OCI-LY3 (cell line): ENCODE measurements at regions not wholly inside any gene's neighbourhood (a gene's known extent, or its start where the extent isn't known, plus 50 kb on each side); places are given as distances from the start of the nearest gene placed in this dataset.

Source experiments
- H2AFZ ChIP-seq: fragments of 200-600, 300-600 bp; shearing (Covaris generic); 2 replicates; pipeline ENCODE4 v1.6.0; 2014; ENCODE audit warnings: antibody characterized with exemption, low read depth, low read length
- H3K27ac ChIP-seq: fragments of 200-600, 300-600 bp; sonication (generic); 2 replicates; pipeline ENCODE4 v1.5.1; 2014; ENCODE audit warnings: mild to moderate bottlenecking, low read length, moderate library complexity, mixed read lengths
- H3K27me3 ChIP-seq: fragments of 200-600, 300-600 bp; sonication (generic); 2 replicates; pipeline ENCODE4 v1.6.1; 2014; ENCODE audit warnings: low read depth, low read length, mixed read lengths
- H3K36me3 ChIP-seq: fragments of 200-600, 300-600 bp; sonication (generic); replicated peaks from 2 replicates; pipeline ENCODE3; 2014; ENCODE audit warnings: low read depth, low read length, mixed read lengths
- H3K4me1 ChIP-seq: fragments of 300-600, 200-600 bp; sonication (generic); 2 replicates; pipeline ENCODE4 v1.6.1; 2014; ENCODE audit warnings: low read length, mixed read lengths
- H3K4me2 ChIP-seq: fragments of 200-600, 300-600 bp; sonication (generic); 2 replicates; pipeline ENCODE4 v1.6.1; 2014; ENCODE audit warnings: low read length, mixed read lengths
- H3K4me3 ChIP-seq: fragments of 300-600, 200-600 bp; sonication (generic); 2 replicates; pipeline ENCODE4 v1.5.1; 2014; ENCODE audit warnings: antibody characterized with exemption, mild to moderate bottlenecking, low read length, moderate library complexity
- H3K79me2 ChIP-seq: fragments of 300-600, 200-600 bp; shearing (Covaris generic); 2 replicates; pipeline ENCODE4 v1.6.1; 2014; ENCODE audit warnings: mild to moderate bottlenecking, low read length, mixed read lengths
- H3K9ac ChIP-seq: fragments of 300-600, 200-600 bp; shearing (Covaris generic); 2 replicates; pipeline ENCODE4 v1.6.0; 2014; ENCODE audit warnings: mild to moderate bottlenecking, low read length, moderate library complexity
- H3K9me3 ChIP-seq: fragments of 200-600, 300-600 bp; shearing (Covaris generic); 2 replicates; pipeline ENCODE4 v1.6.1; 2014; ENCODE audit warnings: low read length, mixed read lengths; ENCODE audit not compliant: insufficient read depth
- H4K20me1 ChIP-seq: fragments of 200-600, 300-600 bp; sonication (generic); 2 replicates; pipeline ENCODE4 v1.6.1; 2016; ENCODE audit warnings: low read length, mixed read lengths; ENCODE audit not compliant: insufficient read depth
- CTCF ChIP-seq: fragments of 200-600, 300-600 bp; sonication (generic); IDR thresholded peaks from 2 replicates; pipeline ENCODE4 v1.5.1; 2014; ENCODE audit warnings: antibody characterized with exemption, low read length, low read depth
- EZH2phosphoT487 ChIP-seq: fragments of 200-600 bp; shearing (Covaris generic); IDR thresholded peaks from 2 replicates; pipeline ENCODE4 v1.6.1; 2018; ENCODE audit warnings: antibody characterized with exemption, mixed run types, low read depth

GRCh38 chr1:5670590-5671350, 321.5 kb downstream of the NPHP4 start:
- Histone ChIP-seq H3K4me1 (no peaks in the 10 kb centered on the region), H2AFZ (no peak overlapping the region), H3K4me3 (no peak overlapping the region), H3K9me3 (no peaks in the 10 kb centered on the region), H3K9ac (no peak overlapping the region), H3K79me2 (no peaks in the 10 kb centered on the region), H4K20me1 (no peaks in the 10 kb centered on the region), H3K36me3 (no peaks in the 10 kb centered on the region), H3K4me2 (no peak overlapping the region), H3K27me3 (no peaks in the 10 kb centered on the region), H3K27ac (no peak overlapping the region)
- no peak for TF ChIP-seq CTCF

GRCh38 chr1:5667513-5668325, 324.5 kb downstream of the NPHP4 start:
- no peak overlapping the region for H2AFZ ChIP-seq
- no peak overlapping the region for H3K9ac ChIP-seq
- H3K36me3 ChIP-seq: no peaks in the 10 kb centered on the region
- H3K27ac ChIP-seq: no peak overlapping the region
- no peaks in the 10 kb centered on the region for H4K20me1 ChIP-seq
- no peaks in the 10 kb centered on the region for H3K27me3 ChIP-seq
- H3K4me3 ChIP-seq: no peak overlapping the region
- no peaks in the 10 kb centered on the region for H3K4me1 ChIP-seq
- TF ChIP-seq EZH2phosphoT487: no peak
- no peak for TF ChIP-seq CTCF
- H3K4me2 ChIP-seq: no peak overlapping the region
- H3K9me3 ChIP-seq: no peaks in the 10 kb centered on the region
- no peaks in the 10 kb centered on the region for H3K79me2 ChIP-seq

DNA sequence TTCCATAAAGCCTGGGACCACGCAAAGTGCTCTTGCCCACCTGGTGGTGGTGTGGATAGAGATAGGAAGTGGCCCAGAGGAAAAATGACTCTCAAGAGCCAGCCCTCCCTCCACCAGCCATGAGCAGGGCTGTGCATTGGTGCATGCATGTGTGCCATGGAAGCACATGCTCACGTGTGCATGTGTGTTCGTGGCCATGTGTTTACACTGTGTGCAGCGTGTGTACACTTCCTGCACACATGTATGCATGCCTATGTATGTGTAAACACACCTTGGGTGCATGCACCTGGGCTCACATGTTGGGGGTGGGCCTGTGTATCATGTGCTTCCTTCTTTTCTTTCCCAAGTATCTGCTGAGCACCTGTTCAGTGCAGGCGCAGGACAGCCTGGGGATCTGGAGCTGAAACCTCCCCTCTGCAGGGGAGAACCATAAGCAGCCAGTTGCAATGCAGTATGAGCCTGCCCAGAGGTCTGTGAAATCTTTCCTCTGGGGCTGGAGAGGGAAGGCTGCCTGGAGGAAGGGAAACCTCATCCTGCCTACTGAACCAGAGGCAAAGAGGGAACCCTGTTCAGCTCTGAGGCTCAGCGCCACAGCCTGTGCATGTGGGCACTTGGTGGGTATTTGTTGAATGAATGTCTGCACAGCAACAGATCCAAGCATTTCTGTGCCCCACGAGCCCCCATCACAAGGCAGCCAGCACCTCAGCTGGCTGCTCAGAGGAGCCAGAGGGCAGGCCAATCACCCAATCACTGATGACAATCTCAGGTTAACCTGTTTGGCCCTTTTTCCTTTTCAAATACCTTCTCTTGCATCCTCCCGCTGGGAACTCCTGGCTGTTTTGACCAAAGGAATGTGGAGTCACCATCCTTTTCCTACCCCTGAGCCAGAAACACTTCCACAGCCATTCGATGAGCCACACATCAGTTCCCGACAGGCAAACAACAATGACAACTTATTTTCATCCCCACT, 327.0 kb downstream of the NPHP4 start:
- Histone ChIP-seq H3K27ac (no peak overlapping the region), H2AFZ (no peak overlapping the region), H3K27me3 (no peaks in the 10 kb centered on the region), H3K36me3 (no peaks in the 10 kb centered on the region), H4K20me1 (no peaks in the 10 kb centered on the region), H3K4me2 (no peak overlapping the region), H3K4me1 (no peaks in the 10 kb centered on the region), H3K9ac (no peak overlapping the region), H3K4me3 (no peak overlapping the region), H3K79me2 (no peaks in the 10 kb centered on the region), H3K9me3 (no peaks in the 10 kb centered on the region)
- no peak for TF ChIP-seq CTCF
- no peak for TF ChIP-seq EZH2phosphoT487
